Stimulated activated CD8-positive, alpha-beta memory T cell treated with anti-CD3 and anti-CD28 coated beads, Interleukin-15, amount 100 ng/mL, for 4 hours (primary cell): ENCODE measurements at regions not wholly inside any gene's neighbourhood (a gene's known extent, or its start where the extent isn't known, plus 50 kb on each side); places are given as distances from the start of the nearest gene placed in this dataset.
"Not testable (repeated sequence)": the region's sequence is repeated elsewhere in the genome, so short reads cannot be mapped to it uniquely, and the experiment has no call there.

Source experiments
- DNase-seq, 2 donors: peaks; one replicate each; pipeline ENCODE4 v3.0.0-alpha.2; 2020; ENCODE audit warnings: low read depth in 2 of 2

DNA sequence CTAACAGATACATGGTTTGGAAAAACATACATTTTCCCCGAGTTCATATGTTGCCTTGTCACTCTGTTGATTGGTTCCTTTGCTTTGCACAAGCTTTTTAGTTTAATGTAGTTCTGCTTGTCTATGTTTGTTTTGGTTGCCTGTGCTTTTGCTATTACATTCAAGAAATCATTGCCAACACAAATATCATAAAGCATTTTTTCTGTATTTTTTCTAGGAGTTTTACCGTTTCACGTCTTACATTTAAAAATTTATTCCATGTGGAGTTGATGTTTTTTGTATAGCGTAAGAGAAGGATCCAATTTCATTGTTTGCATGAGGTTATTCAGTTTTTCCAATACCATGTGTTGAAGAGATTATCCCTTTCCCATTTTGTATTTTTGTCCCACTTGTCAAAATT, 941.9 kb upstream of the ADAMTS5 start:
- not testable (repeated sequence) for DNase-seq

DNA sequence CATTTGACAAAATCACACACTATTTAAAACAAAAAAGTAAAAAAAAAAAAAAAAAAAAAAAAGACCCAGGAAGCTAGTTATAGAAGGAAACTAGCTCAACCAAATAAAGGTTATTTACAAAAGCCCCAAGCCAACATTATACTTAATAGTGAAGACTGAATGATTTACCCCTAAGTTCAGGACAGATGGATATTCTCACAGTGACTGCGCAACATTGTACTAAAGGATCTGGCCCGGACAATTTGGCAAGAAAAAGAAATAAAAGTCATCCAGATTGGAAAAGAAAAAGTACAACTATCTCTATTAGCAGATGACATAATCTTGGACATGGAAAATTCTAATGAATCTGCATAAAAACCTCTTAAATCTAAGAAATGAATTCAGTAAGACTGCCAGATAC, 936.0 kb upstream of the ADAMTS5 start:
- DNase-seq: not testable (repeated sequence)

DNA sequence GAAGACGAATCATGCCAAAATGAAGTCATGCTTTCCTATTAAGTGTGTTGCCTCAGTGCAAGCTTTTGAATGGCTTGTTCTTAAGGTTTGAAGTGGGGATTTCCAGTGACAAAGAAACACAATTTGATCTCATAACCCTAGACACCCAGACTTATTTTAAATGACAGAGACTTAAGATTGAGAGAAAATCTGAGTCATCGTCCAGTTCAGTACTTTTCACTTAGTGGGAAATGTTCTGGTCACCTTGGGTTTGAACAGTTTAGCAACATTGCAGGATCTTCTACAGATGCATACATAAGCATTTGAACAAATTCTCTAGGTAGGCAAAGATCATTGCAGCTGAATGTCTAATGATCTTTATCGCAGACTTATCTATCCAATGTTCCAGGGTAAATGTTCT, 926.7 kb upstream of the ADAMTS5 start:
- not testable (repeated sequence) for DNase-seq

DNA sequence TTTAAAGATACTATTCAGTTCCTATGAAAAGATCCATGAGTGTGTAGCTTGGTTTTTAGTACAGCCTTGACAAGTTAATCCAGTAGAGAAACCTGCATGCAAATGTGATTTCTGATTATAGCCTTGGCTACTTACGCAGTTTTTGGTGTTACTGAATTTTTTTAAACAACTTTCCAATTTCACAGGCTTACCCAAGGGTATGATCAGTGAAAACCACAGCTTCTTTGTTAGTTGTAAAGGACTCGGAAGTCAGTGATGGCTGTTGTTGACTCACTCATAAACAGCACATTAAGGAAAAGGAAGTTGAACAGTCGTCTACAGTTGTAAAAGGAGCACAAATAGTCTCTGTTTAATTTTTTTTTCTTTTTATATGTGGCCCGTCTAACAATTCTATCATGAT, 924.6 kb upstream of the ADAMTS5 start:
- DNase-seq: not testable (repeated sequence)

DNA sequence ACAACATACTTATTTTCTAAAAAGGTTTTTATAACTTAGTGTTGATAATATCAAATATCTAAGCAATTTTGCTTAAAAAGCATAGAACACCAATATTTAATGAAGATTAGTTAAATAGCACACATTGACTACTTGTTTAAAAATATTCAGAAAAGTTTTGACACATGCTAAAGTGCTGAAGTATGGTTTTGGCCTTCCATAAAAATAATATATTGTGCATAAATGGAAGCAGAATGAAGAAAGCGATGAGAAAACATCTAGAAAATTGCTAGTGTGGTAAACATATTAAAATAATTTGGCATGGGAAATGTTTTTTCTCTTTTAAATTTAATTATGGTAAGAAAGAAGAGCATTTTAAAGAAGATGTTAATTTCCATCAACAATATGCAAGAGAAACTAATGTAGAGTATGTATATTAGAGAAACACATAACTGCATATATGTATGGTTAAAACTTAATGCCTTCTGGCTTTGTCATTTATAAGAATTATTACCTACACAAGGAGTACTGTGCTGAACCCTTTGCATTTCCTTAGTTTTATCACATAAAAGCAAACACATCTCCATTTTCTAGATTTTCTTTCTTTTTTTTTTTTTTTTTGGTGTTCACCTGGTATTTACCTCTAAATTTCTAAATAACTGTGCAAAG, 921.0 kb upstream of the ADAMTS5 start:
- not testable (repeated sequence) for DNase-seq

DNA sequence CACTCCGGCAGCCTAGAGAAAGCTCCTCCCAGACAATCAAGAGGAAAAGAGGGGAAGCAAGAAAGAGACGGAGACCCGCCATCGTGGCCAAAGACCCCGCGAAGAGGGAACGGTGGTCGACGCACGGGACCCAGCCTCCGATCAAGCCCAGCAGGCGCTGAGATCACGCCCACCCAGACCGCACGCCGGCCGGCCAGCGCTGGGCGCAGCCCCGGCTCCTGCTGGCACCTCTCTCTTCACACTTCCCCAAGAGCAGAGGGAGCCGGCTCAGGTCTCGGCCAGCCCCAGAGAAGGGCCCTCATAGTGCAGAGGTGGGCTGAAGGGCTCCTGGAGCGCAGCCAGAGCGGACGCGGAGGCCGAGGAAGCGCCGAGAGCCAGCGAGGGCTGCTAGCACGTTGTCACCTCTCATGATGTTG, 918.4 kb upstream of the ADAMTS5 start:
- DNase-seq: no peak

DNA sequence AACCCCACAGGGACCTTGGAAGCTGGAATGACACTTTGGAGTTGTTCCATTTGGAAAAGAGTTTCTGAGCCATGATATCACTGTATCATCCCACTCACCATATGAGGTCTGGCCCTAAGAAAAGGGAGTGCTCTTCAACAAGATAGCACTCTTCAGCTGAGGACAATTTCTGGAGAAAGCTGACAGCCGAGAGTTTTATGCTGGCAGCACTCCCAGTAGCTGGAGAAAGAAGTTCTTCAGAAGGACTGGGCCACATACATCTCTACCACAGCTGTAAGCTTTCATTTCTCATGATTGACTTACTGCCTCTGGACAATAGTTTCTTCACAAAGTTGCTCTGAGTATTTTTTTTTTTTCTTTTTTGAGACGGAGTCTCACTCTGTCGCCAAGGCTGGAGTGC, 914.4 kb upstream of the ADAMTS5 start:
- DNase-seq: not testable (repeated sequence)

DNA sequence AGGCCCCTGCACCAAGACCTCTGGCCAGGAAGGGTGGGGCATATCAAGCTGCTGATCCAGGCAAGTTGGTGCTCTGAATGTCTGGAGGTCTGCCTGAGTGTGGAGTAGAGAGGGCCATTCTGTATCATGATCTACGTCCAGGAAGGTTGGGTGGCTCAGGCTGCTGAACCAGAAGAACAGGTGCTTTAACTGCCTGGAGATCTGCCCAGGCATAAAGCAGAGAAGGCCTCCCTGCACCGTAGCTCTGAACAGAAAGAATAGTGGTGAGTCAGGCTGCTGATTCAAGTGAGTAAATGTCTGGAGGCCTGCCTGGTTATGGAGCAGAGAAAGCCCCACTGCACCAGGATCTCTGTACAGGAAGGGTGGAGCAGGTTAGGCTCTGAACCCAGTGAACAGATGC, 905.5 kb upstream of the ADAMTS5 start:
- not testable (repeated sequence) for DNase-seq

DNA sequence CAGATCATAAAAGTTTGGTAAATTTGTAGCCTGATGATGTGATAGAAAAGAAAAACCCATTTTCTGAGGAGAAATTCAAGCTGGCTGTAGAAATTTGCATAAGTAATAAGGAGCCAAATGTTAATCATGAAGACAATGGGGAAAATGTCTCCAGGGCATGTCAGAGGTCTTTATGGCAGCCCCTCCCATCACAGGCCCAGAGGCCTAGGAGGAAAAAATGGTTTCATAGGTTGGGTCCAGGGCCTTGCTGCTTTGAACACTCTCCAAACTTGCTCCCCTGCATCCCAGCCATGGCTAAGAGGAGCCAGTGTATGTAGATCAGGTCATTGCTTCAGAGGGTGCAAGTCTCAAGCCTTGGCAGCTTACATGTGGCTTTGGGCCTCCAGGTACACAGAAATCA, 903.9 kb upstream of the ADAMTS5 start:
- not testable (repeated sequence) for DNase-seq

DNA sequence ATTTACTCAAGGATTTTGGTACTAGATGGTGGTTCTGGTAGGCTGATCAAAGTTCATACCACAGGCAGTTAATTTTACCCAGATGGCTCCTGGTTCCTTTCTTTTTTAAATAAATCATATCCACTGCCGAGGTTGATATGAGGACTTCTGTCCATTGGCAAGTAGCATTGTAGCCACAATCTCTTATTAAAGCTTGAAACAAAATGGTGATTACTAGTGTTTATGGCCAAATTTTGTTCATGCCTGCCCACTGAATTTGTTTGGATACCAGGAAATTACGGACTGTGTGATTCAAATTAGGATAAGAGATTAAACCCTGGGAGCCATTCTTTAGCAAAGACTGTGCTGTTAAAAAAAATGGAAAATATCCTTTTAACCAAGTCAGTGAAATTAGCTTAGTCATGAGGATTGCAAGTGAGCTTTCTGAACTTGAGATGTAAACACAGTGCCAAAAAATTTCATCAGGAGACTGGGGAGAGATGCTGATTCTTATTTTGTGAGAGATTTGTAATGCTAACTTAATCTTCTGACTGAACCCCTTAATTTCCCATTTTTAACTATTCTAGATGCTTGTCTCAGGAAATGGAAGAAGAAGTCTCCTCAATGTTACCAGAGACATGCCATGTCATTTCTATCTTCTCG, 893.5 kb upstream of the ADAMTS5 start:
- not testable (repeated sequence) for DNase-seq

DNA sequence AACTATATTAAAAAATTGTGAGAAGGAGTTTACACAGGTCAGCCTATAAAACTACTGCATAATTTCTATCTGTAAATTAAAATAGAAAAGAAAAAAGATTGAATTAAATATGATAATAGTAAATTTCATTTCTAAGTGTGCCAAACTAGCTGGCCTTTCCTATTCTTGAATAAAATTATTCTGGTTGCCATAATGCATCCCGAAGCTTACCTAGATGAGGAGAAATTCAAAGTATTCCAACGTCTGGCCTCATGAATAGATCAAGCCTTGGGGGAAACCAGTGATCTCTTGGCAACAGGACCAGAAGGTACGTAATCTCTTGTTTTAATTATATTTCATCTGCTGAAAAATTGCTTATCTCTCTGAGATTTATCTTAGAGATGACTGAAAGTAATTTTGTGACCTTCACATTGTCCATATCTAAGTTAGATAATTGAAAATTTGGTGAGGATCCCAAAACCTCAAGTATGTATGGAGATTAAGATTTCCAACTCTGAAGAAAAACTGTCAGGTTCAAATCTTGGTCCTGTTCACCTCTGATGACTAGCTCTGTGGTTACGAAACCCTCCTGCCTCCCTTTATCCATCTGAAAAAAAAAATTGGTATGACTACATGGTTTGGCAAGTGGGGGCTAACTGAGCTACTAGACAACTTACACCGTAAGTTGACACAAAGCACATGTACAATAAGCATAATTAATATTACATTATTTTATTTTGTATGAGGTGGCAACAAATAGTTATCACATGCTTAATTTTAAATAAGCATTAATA, 891.4 kb upstream of the ADAMTS5 start:
- not testable (repeated sequence) for DNase-seq

DNA sequence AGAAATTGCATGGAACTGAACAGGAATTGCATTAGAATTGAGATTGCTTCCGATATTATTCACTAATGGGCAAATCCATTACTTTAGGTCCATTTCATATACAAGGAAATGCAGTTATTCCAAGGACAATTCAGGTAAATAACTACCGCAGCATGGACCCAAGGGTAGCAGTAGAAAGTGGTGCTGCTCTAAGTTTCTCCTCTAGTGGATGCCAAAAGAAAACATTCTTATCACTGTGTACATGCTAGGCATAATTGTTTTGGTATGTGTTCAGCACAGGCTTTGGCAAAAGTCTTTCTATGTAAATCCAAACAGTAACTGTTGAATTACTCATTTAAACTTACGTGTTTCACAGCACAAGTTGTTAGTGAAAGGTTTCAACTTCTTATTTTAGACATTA, 890.1 kb upstream of the ADAMTS5 start:
- not testable (repeated sequence) for DNase-seq

DNA sequence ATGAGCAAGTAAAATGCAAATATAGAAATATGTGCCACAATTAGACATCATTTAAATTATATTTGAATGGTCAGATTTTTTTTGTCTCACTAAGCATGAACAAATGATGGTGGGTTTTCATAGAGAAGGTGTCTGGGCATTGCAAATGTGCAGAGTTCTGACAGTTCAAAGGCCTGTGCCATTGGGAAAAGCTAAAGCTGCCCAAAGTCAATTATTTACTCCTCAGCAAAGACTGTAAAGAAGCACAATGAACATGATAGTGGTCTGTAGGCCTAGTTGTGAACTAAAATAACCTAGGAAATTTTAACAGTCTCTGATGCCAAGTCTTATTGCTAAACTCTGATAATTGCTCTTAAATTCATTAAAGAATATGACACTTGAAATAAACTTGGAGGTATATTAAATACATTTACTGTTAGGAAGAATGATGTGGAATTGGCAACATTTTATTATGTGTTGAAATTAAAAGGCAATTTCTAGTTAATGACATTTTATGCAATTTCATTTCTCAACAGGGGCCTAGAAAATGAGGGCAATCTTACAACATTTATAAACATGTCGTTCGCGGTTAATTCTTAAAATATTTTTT, 874.3 kb upstream of the ADAMTS5 start:
- DNase-seq: no peak

DNA sequence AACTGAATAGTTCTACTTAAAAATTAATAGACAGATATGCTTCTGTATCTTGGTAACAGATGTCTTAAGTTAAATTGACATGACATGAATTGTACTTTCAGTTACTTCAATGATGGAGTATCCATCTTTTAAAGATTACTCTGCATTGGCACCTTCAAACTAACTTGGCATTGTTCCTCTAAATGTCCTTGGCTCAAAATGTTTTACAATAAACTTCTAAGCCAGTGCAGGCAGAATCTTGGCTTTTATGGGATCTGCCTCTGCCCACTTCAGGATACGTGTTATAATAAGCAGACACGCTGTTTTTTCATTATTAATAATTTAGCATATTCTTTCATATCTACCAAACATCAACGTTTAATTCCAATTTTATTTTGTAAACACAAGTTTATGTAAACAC, 873.4 kb upstream of the ADAMTS5 start:
- no peak for DNase-seq

DNA sequence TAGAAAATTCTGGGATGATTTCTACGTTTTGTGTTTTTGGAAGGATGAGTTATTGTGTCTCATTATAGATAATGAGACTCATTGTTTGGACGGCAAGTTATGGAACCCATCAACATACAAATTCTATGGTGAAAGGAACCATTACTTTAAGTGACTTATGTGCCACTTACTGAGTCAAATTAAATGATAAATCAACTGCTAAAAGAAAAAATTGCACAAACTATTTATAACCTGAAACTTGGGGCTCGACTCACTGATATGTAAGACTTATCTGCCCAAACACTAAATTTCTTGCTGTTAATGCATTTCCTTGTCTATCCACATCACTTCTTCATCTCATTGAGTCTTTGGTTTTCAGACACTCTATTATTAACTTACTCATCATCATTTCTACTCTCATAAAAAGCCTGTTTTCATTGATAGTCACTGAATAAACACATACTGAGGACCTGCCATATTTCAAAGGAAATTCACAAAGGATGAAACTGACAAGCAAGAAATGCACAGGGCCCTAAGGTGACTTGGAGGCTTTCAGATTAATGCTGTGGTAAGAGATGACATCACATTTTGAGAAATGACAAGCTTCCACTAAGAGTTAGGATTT, 872.7 kb upstream of the ADAMTS5 start:
- no peak for DNase-seq

DNA sequence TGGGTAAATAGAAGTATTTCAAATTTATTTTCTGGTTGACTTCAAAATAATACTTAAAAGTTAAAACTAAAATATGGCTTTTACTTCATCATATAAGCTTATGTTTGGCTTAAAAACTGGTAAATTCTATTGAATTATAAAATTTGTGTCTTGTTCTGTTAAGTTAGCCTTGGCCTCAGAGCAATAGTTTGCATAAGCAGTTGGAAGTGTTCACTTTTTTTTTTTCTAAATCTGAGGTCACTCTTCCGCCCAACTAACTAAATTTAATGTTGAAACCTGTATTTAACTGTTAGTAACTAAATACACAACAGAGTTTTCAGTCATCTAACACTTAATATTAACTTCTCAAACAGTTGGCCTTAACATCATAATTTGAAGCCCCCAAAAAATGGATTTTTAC, 871.7 kb upstream of the ADAMTS5 start:
- DNase-seq: no peak

DNA sequence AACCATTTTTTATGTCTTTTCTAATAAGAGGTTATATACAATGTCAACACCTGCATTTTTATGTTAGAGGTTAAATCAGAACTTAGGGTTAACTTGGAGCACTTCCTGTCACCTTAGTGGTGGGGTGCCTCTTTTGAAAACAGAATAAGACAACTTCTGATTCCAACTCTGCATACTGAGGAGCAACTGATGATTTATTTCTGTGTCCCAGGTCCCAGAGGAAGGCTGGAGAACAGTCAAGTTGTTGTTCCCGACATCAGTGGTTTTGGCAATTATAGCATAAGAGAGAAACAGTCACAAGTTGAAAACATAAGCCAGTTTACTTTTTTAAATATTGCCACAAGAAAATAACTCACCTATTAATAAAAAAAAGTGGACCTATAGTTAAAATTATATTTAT, 871.0 kb upstream of the ADAMTS5 start:
- no peak for DNase-seq

DNA sequence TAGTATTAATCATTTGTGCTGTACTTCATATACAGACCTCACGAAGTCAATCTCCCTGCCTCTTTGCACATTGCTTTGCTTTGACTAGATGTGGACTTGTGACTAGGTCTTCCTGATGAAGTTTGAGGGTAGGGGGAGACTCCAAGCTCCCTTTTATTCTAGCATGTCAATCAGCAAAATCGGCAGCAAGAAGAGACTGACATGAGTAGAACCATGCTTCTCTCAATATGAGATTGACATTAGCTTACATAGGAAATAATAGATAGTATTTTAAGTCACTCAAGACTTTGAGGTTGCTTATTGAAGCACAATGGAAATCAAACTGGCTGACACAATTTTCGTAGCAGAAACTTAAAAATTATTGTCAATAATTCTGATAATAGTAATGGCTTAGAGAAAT, 866.4 kb upstream of the ADAMTS5 start:
- no peak for DNase-seq

DNA sequence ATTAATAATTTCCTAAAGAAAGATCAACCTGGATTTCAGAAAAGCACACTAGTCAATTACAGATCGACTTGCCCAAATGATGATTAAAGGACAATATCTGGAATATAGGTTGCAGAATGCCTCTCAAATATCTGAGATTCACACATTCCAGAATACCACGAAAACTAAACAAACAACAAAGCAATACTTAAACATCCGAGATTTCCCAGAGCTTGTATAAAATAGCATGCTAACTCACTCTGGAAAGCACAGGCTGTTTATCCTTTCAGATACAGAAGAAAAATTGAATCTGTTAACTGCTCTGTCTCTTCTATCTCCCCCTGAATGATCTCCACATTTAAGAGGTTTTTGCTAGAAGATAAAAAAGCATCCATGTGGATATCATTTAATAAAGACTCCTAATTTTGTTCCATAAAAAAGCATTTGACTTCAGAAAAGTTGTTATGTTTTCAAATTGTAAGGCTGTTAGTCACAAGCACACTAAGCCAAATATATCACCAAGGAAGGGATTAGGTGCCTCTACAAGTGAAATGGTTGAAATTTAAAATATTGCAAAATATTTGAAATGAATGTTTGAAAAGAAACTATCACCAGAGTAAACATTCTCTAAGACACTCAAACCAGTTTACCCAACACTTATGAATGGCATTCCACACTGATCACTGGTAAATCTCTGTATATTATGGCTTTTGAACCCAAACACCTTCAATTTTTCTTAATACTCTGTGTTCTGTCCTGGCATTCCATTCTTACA, 865.1 kb upstream of the ADAMTS5 start:
- DNase-seq: no peak

DNA sequence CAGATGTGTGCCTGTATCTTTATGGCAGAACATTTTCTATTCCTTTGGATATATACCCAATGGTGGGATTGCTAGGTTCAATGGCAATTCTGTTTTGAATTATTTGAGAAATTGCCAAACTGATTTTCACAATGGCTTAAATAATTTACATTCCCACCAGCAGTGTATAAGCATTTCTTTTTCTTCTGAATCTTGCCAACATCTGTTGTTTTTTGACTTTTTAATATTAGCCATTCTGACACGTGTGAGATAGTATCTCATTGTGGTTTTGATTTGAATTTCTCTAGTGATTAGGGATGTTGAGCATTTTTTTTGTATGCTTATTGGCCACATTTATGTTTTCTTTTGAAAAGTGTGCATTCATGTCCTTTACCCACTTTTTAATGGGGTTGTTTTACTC, 864.3 kb upstream of the ADAMTS5 start:
- no peak for DNase-seq

DNA sequence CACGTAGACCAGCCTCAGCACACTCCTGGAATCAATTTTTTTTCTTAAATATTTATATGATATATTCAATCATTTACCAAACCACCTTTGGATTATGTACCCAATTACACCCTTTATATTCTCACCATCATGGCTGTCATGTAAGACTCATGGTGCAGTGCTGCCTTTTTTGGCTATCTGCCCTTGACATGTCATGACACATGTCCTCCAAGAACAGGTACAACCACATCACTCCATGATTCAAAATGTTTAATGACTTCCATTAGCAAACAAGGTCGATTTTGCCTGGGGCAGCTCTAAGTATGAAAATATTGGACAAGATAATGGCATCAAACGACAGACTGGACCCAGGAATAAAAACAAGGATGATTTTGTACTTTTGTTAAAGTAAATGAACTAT, 861.1 kb upstream of the ADAMTS5 start:
- DNase-seq: no peak
